GM21723 (cell line): ENCODE measurements at regions not wholly inside any gene's neighbourhood (a gene's known extent, or its start where the extent isn't known, plus 50 kb on each side); places are given as distances from the start of the nearest gene placed in this dataset.
"Not testable (repeated sequence)": the region's sequence is repeated elsewhere in the genome, so short reads cannot be mapped to it uniquely, and the experiment has no call there.

ENCODE experiments used
- ATAC-seq: cut with Tn5 transposase; IDR thresholded peaks from one replicate; pipeline ENCODE4 v1.9.1; 2021; ENCODE audit warnings: mild to moderate bottlenecking, moderate library complexity; ENCODE audit not compliant: unreplicated experiment

DNA sequence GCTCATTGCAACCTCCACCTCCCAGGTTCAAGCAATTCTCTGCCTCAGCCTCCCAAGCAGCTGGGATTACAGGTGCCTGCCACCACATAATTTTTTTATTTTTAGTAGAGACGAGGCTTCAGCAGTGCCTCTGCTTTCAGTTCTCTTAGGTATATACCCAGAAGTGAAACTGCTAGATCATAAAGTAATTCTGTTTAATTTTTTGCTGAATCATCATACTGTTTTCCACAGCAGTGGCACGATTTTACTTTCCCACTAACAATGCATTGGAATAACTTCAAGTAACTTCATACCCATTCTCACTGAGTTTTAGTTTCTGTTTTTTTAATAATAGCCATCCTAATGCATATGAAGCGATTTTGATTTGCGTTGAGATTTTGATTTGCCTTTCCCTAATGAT, 148.0 kb upstream of the G2E3 start:
- ATAC-seq, result no peak

DNA sequence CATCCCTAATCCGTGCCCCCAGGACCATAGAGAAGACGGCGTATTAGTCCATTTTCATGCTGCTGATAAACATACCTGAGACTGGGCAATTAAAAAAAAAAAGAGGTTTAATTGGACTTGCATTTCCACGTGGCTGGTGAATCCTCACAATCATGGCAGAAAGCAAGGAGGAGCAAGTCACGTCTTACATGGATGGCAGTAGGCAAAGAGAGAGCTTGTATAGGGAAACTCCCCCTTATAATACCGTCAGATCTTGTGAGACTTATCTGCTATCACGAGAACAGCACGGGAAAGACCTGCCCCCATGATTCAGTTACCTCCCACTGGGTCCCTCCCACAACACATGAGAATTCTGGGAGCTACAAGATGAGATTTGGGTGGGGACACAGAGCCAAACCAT, 145.8 kb upstream of the G2E3 start:
- not testable (repeated sequence) for ATAC-seq

DNA sequence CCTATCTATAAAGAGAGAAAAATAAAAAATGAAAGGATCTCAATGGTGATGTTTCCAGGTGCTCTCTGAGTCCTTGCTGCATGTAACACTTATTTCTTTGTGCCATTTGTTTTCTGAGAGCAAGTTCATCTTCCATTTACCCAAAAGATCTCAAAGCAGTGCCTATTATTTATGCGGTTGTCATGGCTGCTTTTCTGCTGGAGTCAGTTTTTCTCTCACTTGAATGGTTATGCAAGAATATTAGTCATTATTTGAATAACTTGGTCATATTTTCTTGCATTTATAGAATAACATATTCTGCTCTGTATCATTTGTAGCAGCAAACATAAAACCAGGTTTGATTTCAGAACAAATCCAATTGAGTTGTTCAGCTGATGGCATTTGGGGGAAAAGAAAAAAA, 141.8 kb upstream of the G2E3 start:
- no peak for ATAC-seq

- no peak for ATAC-seq
Observed at GRCh38 chr14:30417999-30418398, 141.0 kb upstream of the G2E3 start.

DNA sequence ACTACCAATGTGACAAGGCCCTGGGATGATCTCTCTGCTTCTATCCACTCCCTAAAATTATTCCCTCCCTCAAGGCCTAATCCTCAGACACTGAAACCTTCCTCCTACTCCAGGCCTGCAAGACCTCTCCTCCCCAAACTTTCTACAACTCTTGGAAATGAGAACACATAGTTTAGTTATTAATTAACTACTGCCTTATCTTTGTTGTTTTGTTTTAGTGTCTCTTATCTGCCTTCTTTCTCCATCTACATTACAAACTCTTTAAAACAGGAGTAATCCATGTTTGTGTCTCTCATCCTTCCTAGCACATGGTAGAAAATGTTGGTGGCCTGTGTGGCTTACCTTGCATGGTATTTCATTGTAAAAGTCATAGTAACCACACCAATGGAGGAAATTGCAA, 139.9 kb upstream of the G2E3 start:
- ATAC-seq, result no peak

DNA sequence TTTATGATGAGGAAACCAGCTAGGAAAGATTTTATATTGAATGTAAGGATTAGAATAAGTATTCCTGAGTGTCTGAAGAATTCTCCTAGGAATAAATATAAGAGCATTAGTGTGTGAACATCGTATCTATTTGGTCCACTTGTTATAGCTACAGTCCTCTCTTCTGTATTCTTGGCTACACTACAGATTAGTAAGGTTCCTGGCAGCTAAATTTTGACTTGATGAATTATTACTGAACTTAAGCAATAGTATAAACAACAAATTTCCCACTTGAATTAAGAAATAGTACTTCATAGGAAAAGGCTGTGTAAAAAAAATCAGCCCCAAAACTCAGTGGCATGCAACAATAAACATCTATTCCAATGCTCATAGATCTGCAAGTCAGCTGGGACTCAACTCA, 138.4 kb upstream of the G2E3 start:
- ATAC-seq, result no peak

- no peak for ATAC-seq
Observed at GRCh38 chr14:30426463-30426862, 132.5 kb upstream of the G2E3 start.

GRCh38 chr14:30427401-30427800, 131.6 kb upstream of the G2E3 start:
- no peak for ATAC-seq

DNA sequence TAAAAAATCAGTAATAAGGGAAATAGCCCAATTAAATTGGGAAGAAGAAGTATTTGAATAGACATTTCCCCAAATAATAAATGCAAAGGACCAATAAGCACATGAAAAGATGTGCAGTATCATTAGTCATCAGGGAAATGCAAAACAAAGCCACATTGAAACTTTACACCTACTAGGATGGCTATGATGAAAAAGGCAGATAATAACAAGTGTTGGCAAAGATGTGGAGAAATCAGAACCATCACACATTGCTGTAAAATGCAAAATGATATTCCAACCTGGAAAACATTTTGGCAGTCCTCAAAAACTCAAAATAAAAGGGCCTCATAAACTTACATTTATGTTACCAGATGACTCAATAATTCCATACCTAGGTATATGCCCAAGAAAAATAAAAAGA, 131.1 kb upstream of the G2E3 start:
- no peak for ATAC-seq

GRCh38 chr14:30431552-30431951, 127.4 kb upstream of the G2E3 start:
- ATAC-seq, result no peak

DNA sequence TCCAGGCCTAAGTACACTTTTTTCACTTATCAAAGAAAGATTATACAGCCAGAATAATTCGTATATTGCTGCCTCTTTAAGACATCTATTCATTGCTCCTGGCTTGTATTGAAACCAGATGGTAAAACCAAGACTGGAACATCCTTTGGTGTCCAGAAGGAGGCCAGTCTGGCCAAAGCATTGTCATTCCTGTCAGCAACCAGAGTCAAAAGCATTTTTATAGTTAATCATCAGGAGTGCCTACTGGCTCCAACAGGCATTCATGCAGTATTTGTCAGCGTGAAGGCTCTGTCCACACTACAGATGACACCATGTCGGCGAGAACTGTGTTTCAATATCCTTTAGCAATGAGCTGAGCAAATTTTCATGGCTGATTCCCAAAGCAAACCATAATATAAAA, 118.0 kb upstream of the G2E3 start:
- no peak for ATAC-seq

DNA sequence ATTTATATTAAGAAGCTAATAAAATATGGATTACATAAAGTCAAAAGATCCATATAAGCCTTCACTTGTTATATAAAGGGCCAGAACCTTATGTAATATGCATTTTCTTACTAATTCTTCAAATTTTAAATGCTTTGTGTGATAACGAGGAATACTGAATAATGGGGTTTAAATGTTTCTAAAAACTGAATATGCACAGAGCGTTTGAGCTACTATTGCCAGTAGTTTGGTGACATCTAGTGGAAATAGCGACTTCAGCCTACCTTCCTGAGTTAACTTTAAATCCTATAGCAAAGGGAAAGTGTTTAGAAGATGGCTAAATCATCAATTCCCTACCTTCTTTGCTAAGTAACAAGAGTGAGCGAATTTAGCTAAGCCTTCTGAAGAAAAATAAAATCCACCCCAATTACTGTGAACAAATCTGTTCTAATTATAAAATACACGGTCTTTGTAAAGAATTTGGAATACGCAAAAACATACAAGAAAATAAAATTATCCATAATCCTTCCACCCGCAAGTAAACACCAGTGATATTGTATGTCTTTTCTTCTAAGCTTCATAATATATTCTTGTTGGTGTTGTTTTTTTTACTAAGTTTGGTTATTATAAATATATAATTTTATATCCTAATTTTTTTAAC, 115.5 kb upstream of the G2E3 start:
- no peak for ATAC-seq

GRCh38 chr14:30444451-30444850, 114.5 kb upstream of the G2E3 start:
- ATAC-seq, result no peak

- ATAC-seq, result no peak
Observed at GRCh38 chr14:30445011-30445793, 113.8 kb upstream of the G2E3 start.

GRCh38 chr14:30445852-30446251, 113.1 kb upstream of the G2E3 start:
- ATAC-seq, result no peak

GRCh38 chr14:30450631-30451545, 108.1 kb upstream of the G2E3 start:
- no peak for ATAC-seq

- no peak for ATAC-seq
Observed at GRCh38 chr14:30456296-30456695, 102.7 kb upstream of the G2E3 start.

DNA sequence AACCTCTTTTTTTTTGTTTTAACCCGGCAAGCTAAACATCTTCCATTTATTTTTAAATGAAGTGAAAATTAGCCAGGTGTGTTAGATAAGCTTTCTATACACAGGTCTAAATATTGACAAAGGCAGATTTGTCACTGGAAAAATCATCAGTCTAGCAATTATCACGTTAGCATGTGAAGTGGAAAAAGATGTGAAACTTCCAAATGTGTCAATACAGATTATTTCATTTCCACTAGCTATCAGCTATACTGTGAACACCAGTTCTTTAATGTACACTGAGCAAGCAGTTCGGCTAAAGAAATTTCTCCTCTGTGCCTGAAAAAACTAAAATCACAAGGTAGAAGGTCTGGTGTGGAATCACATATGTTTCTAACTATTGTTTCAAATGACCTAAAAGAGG, 96.6 kb upstream of the G2E3 start:
- ATAC-seq, result no peak

DNA sequence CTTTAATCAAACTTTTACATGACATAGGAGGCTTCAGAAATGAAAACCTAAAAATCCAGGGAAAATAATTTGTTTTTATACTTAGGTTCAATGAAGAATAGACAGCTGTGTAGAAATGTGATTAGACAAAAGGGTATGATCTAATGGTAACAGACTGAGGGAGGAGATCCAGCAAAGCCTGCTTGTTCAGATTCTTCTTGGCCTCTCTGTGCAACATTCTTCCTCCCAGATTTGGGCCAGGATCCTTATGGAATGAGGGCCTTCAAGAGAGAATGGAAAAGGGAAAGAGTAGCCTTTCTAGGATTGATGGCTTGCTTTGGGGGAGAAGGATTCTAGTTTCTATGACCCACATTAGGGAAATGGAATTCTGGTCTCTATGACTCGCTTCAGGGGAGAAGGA, 94.5 kb upstream of the G2E3 start:
- ATAC-seq, result no peak

DNA sequence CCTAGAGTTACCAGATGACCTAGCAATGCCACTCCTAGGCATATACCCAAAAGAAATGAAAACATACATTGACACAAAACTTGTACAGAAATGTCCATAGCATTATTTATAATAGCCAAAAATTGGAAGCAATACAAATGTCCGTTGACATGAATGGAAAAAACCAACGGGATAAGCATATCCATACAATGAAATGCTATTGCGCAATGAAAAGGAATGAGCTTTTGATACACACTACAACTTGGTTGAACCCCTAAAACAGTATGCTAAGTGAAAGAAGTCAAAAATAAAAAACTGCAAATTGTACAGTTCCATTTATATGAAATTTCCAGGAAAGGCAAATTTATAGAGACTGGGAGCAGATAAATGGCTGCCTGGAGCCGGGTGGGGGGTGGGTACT, 90.6 kb upstream of the G2E3 start:
- no peak for ATAC-seq

DNA sequence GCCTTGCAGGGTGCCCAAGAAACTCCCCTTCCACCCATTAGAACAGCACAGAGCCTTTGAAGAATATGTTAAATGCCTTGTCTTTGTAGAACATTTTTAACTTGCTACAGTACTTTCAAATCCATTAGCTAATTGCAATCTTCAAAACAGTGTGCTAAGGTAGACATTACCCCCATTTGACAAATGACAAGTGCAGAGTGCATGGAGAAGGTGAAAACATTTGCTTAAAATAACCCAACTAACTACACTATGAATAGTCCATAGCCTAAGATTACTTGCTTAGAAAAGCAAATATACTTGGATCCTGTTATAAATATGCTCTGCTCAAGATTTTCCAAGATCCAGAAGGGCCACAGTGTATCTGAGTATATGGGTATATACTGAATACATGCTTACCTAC, 87.0 kb upstream of the G2E3 start:
- no peak for ATAC-seq
